ENCODE measurements at regions not wholly inside any gene's neighbourhood (a gene's known extent, or its start where the extent isn't known, plus 50 kb on each side); places are given as distances from the start of the nearest gene placed in this dataset.
A peak's percentile ranks its signal among the peaks of the same experiment; 100 is the strongest.
"Not testable (repeated sequence)": the region's sequence is repeated elsewhere in the genome, so short reads cannot be mapped to it uniquely, and the experiment has no call there.

GRCh38 chr5:34535944-34536623 is 120.0 kb upstream of the RAI14 start:
- no peak for DNase-seq

GRCh38 chr5:34536699-34537098 is 119.4 kb upstream of the RAI14 start:
- DNase-seq = no peak

- no peak for DNase-seq
These were observed 118.0 kb upstream of the RAI14 start for GRCh38 chr5:34538026-34538672.

GRCh38 chr5:34539183-34539582 is 116.9 kb upstream of the RAI14 start:
- no peak for DNase-seq

- DNase-seq = no peak
These were observed 115.1 kb upstream of the RAI14 start for GRCh38 chr5:34541067-34541466.

- no peak for DNase-seq
These were observed 113.3 kb upstream of the RAI14 start for GRCh38 chr5:34542818-34543217.

- DNase-seq = no peak
These were observed 112.4 kb upstream of the RAI14 start for GRCh38 chr5:34543687-34544086.

GRCh38 chr5:34544403-34544802 is 111.7 kb upstream of the RAI14 start:
- DNase-seq = no peak

GRCh38 chr5:34545164-34545563 is 111.0 kb upstream of the RAI14 start:
- no peak for DNase-seq

- no peak for DNase-seq
These were observed 110.5 kb upstream of the RAI14 start for GRCh38 chr5:34545626-34546025.

GRCh38 chr5:34547300-34548085 is 108.6 kb upstream of the RAI14 start:
- DNase-seq = no peak

- no peak for DNase-seq
These were observed 108.1 kb upstream of the RAI14 start for GRCh38 chr5:34548086-34548403.

GRCh38 chr5:34550247-34550646 is 105.9 kb upstream of the RAI14 start:
- DNase-seq = no peak

GRCh38 chr5:34550964-34551363 is 105.2 kb upstream of the RAI14 start:
- no peak for DNase-seq

GRCh38 chr5:34551911-34552433 is 104.2 kb upstream of the RAI14 start:
- DNase-seq = peak; percentile 82 to 93

- no peak for DNase-seq
These were observed 103.4 kb upstream of the RAI14 start for GRCh38 chr5:34552686-34553085.

- DNase-seq = peak in 1 of 2 experiments; percentile 7
These were observed 102.5 kb upstream of the RAI14 start for GRCh38 chr5:34553581-34553980.

- no peak for DNase-seq
These were observed 101.5 kb upstream of the RAI14 start for GRCh38 chr5:34554641-34555040.

- DNase-seq = no peak
These were observed 100.2 kb upstream of the RAI14 start for GRCh38 chr5:34555699-34556508.

GRCh38 chr5:34556509-34556782 is 99.7 kb upstream of the RAI14 start:
- DNase-seq = no peak

- DNase-seq = not testable (repeated sequence)
These were observed 94.5 kb upstream of the RAI14 start for GRCh38 chr5:34561581-34561980.

- no peak for DNase-seq
These were observed 93.3 kb upstream of the RAI14 start for GRCh38 chr5:34562791-34563190.

GRCh38 chr5:34563269-34563668 is 92.9 kb upstream of the RAI14 start:
- DNase-seq = no peak
